Vagina (tissue), 2 donors: ENCODE measurements at regions not wholly inside any gene's neighbourhood (a gene's known extent, or its start where the extent isn't known, plus 50 kb on each side); places are given as distances from the start of the nearest gene placed in this dataset.

Experiments used
- POLR2A ChIP-seq, 2 donors: fragments of 450-650 bp; IDR thresholded peaks; one replicate each; pipeline ENCODE4 v1.6.1; 2017; ENCODE audit warnings: antibody characterized with exemption in 2 of 2, mild to moderate bottlenecking in 2 of 2, moderate library complexity in 2 of 2
- POLR2AphosphoS5 ChIP-seq, 2 donors: sonication (generic); formaldehyde crosslinking; IDR thresholded peaks; one replicate each; pipeline ENCODE4 v1.9.0; 2017; ENCODE audit warnings: antibody characterized with exemption in 2 of 2, mild to moderate bottlenecking in 2 of 2, low read depth in 1 of 2; ENCODE audit not compliant: insufficient read depth in 1 of 2
- TF ChIP-seq, protein P1 (sequence below), 3 experiments: fragments of 450-650 bp in 2 of 3; fragments of 200-600 bp in 1 of 3; sonication (generic) in 1 of 3; IDR thresholded peaks; one replicate each; pipeline ENCODE4 v1.5.1; 2017 to 2019; ENCODE audit warnings: antibody characterized with exemption in 3 of 3, mild to moderate bottlenecking in 2 of 3, moderate library complexity in 2 of 3

DNA sequence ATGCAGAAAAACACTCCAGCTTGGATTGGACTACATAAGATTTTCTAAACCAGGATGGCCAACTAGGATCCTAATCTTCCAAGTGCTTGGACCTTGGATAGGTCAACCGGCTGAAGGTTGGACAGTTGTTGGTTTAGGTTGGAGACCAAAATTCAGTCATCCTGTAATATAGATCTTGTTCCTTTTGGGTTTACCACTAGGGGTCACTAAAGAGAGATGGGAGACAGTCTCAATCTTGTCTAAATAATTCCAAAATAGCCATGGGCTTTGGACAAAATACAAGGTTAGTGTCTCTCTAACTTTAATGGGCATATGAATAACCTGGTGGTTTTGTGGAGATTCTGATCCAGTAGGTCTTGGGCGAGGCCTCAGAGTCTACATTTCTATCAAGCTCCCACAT, 148.7 kb upstream of the ERCC6L2 start:
- TF ChIP-seq, protein P1, sequence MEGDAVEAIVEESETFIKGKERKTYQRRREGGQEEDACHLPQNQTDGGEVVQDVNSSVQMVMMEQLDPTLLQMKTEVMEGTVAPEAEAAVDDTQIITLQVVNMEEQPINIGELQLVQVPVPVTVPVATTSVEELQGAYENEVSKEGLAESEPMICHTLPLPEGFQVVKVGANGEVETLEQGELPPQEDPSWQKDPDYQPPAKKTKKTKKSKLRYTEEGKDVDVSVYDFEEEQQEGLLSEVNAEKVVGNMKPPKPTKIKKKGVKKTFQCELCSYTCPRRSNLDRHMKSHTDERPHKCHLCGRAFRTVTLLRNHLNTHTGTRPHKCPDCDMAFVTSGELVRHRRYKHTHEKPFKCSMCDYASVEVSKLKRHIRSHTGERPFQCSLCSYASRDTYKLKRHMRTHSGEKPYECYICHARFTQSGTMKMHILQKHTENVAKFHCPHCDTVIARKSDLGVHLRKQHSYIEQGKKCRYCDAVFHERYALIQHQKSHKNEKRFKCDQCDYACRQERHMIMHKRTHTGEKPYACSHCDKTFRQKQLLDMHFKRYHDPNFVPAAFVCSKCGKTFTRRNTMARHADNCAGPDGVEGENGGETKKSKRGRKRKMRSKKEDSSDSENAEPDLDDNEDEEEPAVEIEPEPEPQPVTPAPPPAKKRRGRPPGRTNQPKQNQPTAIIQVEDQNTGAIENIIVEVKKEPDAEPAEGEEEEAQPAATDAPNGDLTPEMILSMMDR (IDR thresholded peaks at IDR 0.05): peak; percentile 31 to 55 (median 42)
- TF ChIP-seq POLR2A (IDR thresholded peaks at IDR 0.05) (no peak), POLR2AphosphoS5 (IDR thresholded peaks at IDR 0.05; ENCODE audit: insufficient read depth in 1 of 2, low read depth in 1 of 2) (no peak)
